Chondrocyte (in vitro differentiated cells): ENCODE measurements at regions not wholly inside any gene's neighbourhood (a gene's known extent, or its start where the extent isn't known, plus 50 kb on each side); places are given as distances from the start of the nearest gene placed in this dataset.
"Not testable (repeated sequence)": the region's sequence is repeated elsewhere in the genome, so short reads cannot be mapped to it uniquely, and the experiment has no call there.

Source experiments
- DNase-seq: peaks from one replicate; pipeline ENCODE4 v3.0.0; 2021; ENCODE audit warnings: mixed read lengths, low spot score
- H3K27ac Mint-ChIP-seq: one replicate; pipeline ENCODE4 v1.8.0; 2021; ENCODE audit warnings: mild to moderate bottlenecking, moderate library complexity, mixed read lengths; ENCODE audit not compliant: unreplicated experiment
- H3K27me3 Mint-ChIP-seq: 2 replicates; pipeline ENCODE4 v1.8.0; 2021; ENCODE audit warnings: low read depth, mixed read lengths
- H3K36me3 Mint-ChIP-seq: 2 replicates; pipeline ENCODE4 v1.8.0; 2021; ENCODE audit warnings: low read depth, mixed read lengths
- H3K4me1 Mint-ChIP-seq: 2 replicates; pipeline ENCODE4 v1.8.0; 2021; ENCODE audit warnings: low read depth, mild to moderate bottlenecking, mixed read lengths
- H3K4me3 Mint-ChIP-seq: one replicate; pipeline ENCODE4 v1.8.0; 2021; ENCODE audit warnings: mild to moderate bottlenecking, moderate library complexity, mixed read lengths; ENCODE audit not compliant: unreplicated experiment
- H3K9me3 Mint-ChIP-seq: 2 replicates; pipeline ENCODE4 v1.8.0; 2021; ENCODE audit warnings: low read depth, mixed read lengths
- CTCF ChIP-seq: fragments of 200-600 bp; sonication (generic); IDR thresholded peaks from 2 replicates; pipeline ENCODE4 v1.5.0; 2021; ENCODE audit warnings: antibody characterized with exemption, mild to moderate bottlenecking, moderate library complexity

- Mint-ChIP-seq H3K36me3 (peaks cover 1% of the 10 kb centered on the region), H3K27ac (no peak overlapping the region), H3K4me3 (no peak overlapping the region), H3K27me3 (peaks cover 11% of the 10 kb centered on the region), H3K4me1 (peaks cover 7% of the 10 kb centered on the region), H3K9me3 (no peaks in the 10 kb centered on the region)
- TF ChIP-seq CTCF = no peak
- no peak for DNase-seq
Observed at GRCh38 chr5:136736021-136736420, 370.7 kb upstream of the TRPC7 start.

- not testable (repeated sequence) for H3K4me3 Mint-ChIP-seq, H3K9me3 Mint-ChIP-seq, H3K36me3 Mint-ChIP-seq, DNase-seq, H3K27ac Mint-ChIP-seq, H3K4me1 Mint-ChIP-seq
- peaks cover 11% of the 10 kb centered on the region for H3K27me3 Mint-ChIP-seq
Observed at GRCh38 chr5:136735611-136736010, 370.3 kb upstream of the TRPC7 start.

- H3K9me3 Mint-ChIP-seq = no peaks in the 10 kb centered on the region
- H3K27ac Mint-ChIP-seq = no peak overlapping the region
- H3K27me3 Mint-ChIP-seq = peaks cover 11% of the 10 kb centered on the region
- no peak for DNase-seq
- no peak for TF ChIP-seq CTCF
- peaks cover 15% of the 10 kb centered on the region for H3K4me1 Mint-ChIP-seq
- H3K36me3 Mint-ChIP-seq = peaks cover 1% of the 10 kb centered on the region
- H3K4me3 Mint-ChIP-seq = no peak overlapping the region
Observed at GRCh38 chr5:136734628-136735027, 369.3 kb upstream of the TRPC7 start.

GRCh38 chr5:136732751-136733150, 367.4 kb upstream of the TRPC7 start:
- TF ChIP-seq CTCF = no peak
- Mint-ChIP-seq H3K9me3 (no peaks in the 10 kb centered on the region), H3K36me3 (no peaks in the 10 kb centered on the region), H3K4me1 (peaks cover 15% of the 10 kb centered on the region), H3K27me3 (peaks cover 3% of the 10 kb centered on the region), H3K27ac (no peak overlapping the region), H3K4me3 (no peak overlapping the region)
- DNase-seq = no peak

GRCh38 chr5:136731241-136731900, 366.0 kb upstream of the TRPC7 start:
- Mint-ChIP-seq H3K27ac (no peak overlapping the region), H3K36me3 (no peaks in the 10 kb centered on the region), H3K27me3 (peaks cover 6% of the 10 kb centered on the region), H3K4me3 (no peak overlapping the region), H3K9me3 (no peaks in the 10 kb centered on the region), H3K4me1 (peaks cover 15% of the 10 kb centered on the region)
- TF ChIP-seq CTCF = no peak
- DNase-seq = no peak

GRCh38 chr5:136730426-136730825, 365.1 kb upstream of the TRPC7 start:
- no peak for DNase-seq
- H3K27ac Mint-ChIP-seq = no peak overlapping the region
- peaks cover 2% of the 10 kb centered on the region for H3K27me3 Mint-ChIP-seq
- no peaks in the 10 kb centered on the region for H3K36me3 Mint-ChIP-seq
- peaks cover 15% of the 10 kb centered on the region for H3K4me1 Mint-ChIP-seq
- no peaks in the 10 kb centered on the region for H3K9me3 Mint-ChIP-seq
- no peak for TF ChIP-seq CTCF
- no peak overlapping the region for H3K4me3 Mint-ChIP-seq
